Globus pallidus (tissue), 1 donor: ENCODE measurements at regions not wholly inside any gene's neighbourhood (a gene's known extent, or its start where the extent isn't known, plus 50 kb on each side); places are given as distances from the start of the nearest gene placed in this dataset.
"Not testable (repeated sequence)": the region's sequence is repeated elsewhere in the genome, so short reads cannot be mapped to it uniquely, and the experiment has no call there.

Experiments used
- DNase-seq: peaks from one replicate; pipeline ENCODE4 v3.0.0-alpha.2; 2015; ENCODE audit warnings: low spot score

DNA sequence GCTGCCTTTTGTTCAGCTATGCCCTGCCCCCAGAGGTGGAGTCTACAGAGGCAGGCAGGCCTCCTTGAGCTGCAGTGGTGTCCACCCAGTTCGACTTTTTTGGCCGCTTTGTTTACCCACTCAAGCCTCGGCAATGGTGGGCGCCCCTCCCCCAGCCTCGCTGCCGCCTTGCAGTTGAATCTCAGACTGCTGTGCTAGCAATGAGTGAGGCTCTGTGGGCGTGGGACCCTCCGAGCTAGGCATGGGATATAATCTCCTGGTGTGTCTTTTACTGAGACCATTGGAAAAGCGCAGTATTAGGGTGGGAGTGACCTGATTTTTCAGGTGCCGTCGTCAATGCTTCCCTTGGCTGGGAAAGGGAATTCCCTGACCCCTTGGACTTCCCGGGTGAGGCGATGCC is 279.3 kb downstream of the PTH2R start:
- DNase-seq, result not testable (repeated sequence)

DNA sequence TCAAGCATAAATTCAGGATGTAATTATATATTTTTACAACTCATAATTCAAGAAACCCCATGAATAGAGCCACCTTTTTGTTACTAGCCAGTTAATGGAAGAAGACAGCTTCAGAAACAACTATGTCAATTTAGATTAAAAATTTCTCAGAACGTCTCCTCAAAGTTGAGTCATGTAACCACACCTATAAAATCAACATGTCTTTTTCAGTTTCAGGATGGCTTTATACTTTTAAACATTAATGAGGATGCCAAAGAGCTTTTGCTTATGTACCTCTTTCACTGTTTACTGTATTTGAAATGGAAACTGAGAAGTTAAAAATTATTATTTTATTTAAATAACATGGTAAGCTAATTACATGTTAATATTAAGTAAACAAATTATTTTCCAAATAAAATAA is 280.1 kb downstream of the PTH2R start:
- no peak for DNase-seq

DNA sequence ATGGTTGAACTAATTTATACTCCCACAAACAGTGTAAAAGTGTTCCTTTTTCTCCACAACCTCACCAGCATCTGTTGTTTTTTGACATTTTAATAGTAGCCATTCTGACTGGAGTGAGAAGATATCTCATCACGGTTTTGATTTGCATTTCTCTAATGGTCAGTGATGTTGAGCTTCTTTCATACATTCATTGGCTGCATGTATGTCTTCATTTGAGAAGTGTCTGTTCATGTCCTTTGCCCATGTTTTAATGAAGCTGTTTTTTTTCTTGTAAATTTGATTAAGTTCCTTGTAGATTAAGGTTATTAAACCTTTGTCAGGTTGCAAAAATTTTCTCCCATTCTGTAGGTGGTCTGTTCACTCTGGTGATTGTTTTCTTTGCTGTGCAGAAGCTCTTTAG is 281.1 kb downstream of the PTH2R start:
- not testable (repeated sequence) for DNase-seq

DNA sequence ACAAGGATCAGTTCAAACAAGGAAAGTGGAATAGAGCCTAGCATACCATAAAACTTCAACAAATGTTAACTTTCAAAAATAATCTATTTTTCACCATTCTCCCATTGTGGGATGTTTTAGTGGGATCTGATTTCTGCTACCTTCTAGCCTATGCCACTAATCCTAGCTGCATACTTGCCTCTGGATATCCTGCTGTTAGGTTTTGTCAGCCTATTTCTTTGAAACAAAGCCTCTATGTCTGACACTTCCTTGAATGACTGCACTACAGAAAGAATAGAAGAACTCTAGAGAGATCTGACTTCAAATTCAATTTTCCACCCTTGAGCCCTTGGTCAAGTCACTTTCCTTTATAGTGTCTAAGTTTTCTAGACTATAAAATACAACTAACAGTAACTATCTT is 291.5 kb downstream of the PTH2R start:
- DNase-seq, result no peak

DNA sequence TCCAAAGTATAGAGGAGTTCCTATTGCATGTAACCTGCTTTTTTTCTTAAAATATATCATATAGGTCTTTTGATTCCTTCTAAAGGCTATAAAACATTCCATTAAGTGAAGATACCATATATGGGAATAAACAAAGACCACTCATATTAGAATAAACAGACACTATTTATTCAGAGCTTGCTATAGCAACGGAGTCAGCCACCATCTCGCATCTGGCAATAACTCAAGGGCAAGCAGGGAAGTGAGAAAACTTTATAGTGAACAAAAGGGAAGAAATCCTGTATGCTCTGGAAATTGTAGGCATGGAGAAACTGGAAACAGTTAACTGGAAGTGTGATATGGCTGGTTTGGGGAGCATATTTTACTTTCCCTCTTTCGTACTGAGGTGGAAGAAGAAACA is 301.9 kb downstream of the PTH2R start:
- no peak for DNase-seq

GRCh38 chr2:208711598-208711997 is 305.0 kb downstream of the PTH2R start:
- DNase-seq, result no peak

- peak; percentile 6 for DNase-seq
These were observed 306.6 kb downstream of the PTH2R start for GRCh38 chr2:208713066-208713745.

DNA sequence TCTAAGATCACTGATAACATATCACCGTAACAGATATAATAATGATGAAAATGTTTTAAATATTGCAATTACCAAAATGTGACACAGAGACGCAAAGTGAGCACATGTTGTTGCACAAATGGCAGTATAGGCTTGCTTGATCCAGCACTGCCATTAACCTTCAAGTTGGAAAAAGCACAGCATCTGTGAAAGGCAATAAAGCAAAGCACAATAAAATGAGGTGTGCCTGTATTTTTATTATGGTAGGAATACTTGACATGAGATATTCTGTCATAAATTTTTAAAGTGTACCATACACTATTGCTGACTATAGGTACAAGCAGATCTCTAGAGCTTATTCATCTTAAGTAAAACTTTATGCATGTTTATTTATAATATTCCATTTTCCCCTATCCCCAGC is 312.2 kb downstream of the PTH2R start:
- no peak for DNase-seq

- no peak for DNase-seq
These were observed 316.1 kb downstream of the PTH2R start for GRCh38 chr2:208722731-208723130.

DNA sequence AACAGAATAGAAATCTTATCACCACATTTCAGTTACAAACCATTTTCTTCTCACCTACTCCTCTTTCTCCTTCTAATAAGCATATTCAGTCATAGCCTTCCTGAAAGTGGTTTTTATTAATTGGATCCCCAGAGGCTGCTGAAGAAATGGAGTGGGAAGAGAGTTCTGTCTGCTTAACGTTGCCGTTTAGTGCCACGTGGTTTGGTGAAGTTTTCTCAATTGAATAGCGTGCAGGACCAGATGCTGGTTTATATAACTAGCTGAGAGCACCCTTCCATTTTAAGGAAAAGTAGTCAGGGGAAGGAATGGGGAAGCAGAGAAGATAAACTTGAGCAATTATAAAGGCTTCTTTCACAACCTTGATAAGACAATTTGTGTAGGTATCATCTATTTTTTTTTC is 318.7 kb downstream of the PTH2R start:
- DNase-seq, result no peak

DNA sequence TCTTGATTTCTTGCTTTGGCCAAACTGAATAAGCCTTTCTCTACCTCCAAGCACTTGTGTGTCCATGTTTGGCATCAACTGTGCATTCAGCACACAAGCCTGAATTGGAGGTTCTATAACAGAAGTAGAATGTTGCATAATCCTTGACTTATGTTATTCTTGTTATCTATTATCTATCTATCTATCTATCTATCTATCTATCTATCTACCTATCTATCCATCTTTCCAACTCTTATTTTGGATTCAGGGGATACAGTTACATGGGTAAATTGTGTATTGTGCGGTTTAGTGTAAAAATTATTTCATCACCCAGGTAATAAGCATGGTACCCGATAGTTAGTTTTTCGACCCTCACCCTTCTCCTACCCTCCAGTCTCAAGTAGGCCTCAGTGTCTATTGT is 319.6 kb downstream of the PTH2R start:
- DNase-seq, result no peak

DNA sequence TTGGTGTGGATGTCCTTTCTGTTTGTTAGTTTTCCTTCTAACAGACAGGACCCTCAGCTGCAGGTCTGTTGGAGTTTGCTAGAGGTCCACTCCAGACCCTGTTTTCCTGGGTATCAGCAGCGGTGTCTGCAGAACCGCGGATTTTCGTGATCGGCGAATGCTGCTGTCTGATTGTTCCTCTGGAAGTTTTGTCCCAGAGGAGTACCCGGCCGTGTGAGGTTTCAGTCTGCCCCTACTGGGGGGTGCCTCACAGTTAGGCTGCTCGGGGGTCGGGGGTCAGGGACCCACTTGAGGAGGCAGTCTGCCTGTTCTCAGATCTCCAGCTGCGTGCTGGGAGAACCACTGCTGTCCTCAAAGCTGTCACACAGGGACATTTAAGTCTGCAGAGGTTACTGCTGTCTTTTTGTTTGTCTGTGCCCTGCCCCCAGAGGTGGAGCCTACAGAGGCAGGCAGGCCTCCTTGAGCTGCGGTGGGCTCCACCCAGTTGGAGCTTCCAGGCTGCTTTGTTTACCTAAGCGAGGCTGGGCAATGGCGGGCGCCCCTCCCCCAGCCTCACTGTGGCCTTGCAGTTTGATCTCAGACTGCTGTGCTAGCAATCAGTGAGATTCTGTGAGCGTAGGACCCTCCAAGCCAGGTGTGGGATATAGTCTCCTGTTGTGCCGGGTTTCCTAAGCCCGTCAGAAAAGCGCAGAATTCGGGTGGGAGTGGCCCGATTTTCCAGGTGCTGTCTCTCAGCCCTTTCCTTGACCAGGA is 345.2 kb downstream of the PTH2R start:
- not testable (repeated sequence) for DNase-seq

GRCh38 chr2:208757364-208757763 is 350.8 kb downstream of the PTH2R start:
- no peak for DNase-seq

GRCh38 chr2:208773074-208773473 is 366.5 kb downstream of the PTH2R start:
- DNase-seq, result not testable (repeated sequence)

- no peak for DNase-seq
These were observed 374.6 kb downstream of the PTH2R start for GRCh38 chr2:208781166-208781565.

GRCh38 chr2:208782097-208782496 is 375.5 kb downstream of the PTH2R start:
- DNase-seq, result no peak

DNA sequence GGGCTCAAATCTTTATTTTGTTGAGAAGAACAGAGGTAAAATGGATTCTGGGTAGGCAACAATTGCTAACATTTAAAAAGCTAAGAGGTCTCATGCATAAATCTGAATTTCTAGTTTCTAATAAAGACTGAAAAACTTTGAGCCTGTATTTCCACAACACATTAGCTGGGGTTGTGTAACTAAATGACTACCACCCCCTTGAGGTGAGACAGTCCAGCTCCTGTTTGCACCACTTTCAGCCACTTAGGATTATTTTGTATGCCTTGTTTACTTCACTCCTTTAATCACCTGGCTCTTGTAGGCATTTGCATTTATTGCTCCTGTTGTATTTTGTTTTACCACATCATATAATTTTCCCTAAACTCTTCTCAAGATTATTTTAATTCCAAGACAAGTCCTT is 376.6 kb downstream of the PTH2R start:
- no peak for DNase-seq

- not testable (repeated sequence) for DNase-seq
These were observed 378.2 kb downstream of the PTH2R start for GRCh38 chr2:208784774-208785173.

GRCh38 chr2:208791257-208791656 is 384.7 kb downstream of the PTH2R start:
- DNase-seq, result no peak

DNA sequence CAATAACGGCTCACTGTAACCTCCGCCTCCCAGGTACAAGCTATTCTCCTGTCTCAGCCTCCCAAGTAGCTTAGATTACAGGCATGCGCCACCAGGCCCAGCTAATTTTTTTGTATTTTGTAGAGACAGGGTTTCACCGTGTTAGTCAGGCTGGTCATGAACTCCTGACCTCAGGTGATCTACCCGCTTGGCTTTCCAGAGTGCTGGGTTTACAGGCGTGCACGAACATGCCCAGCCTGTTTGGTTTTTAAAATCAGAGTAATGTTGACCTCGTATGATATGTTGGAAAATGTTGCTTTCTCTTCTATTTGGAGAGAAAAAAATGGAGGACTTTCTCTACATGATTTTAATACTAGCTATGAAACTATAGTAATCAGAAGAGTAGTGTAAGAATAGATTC is 386.2 kb downstream of the PTH2R start:
- no peak for DNase-seq

DNA sequence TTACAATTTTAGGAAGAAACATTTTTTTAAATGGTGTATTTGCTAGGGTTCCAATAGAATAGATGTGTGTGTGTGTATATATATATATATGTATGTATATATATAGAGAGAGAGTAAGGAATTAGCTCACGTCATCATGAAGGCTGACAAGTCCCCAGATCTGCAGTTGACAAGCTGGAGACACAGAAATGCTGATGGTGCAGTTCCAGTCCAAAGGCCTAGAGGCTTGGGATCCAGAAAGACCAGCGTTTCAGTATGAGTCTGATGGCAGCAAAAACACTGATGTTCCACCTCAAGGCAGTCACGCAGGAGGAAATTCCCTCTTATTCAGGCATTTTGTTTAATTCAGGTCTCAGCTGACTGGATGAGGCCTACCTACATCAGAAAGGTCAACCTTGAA is 386.8 kb downstream of the PTH2R start:
- DNase-seq, result no peak

DNA sequence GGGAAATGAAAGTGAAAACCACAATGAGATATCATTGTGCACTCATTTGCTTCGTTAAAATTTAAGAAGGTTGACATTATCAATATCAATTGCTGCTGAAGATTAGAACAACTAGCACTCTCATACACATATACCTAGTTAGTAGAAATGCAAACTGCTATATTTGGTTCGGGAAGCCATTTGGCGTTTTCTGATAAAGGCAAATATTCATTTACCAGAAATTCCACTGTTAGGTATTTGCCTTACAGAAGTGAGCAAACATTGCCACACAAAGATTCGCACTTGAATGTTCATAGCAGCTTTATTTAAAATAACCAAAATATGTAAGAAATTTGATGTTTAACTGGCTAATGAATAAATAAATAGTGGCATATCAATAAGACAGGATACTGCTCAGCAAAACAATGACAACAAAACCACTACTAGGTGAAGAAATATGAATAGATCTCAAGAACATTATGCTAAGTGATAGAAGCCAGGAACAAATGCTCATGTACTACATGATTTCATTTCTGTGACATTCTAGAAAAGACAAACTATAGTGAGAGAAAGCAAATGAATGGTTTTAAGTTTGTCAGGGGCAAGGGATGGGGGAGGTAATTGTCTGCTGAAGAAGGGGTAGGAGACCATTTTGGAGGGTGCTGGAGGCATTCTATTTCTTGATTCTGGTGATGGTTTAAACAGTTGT is 387.8 kb downstream of the PTH2R start:
- no peak for DNase-seq

GRCh38 chr2:208798698-208799097 is 392.1 kb downstream of the PTH2R start:
- DNase-seq, result no peak
